Right atrium auricular region (tissue), 2 donors: ENCODE measurements at regions not wholly inside any gene's neighbourhood (a gene's known extent, or its start where the extent isn't known, plus 50 kb on each side); places are given as distances from the start of the nearest gene placed in this dataset.

Source experiments
- DNase-seq: peaks from one replicate; pipeline ENCODE4 v3.0.0-alpha.2; 2019; ENCODE audit warnings: low spot score
- H3K27ac ChIP-seq, 2 donors: fragments of 200-600 bp; sonication (generic); 1 replicate in 1 of 2; 2 replicates in 1 of 2; pipeline ENCODE4 v1.5.1; 2016 to 2019
- H3K27me3 ChIP-seq, 2 donors: fragments of 200-600 bp; sonication (generic); one replicate each; pipeline versions ENCODE4 v1.5.1 to v1.6.0; 2017 to 2019
- H3K36me3 ChIP-seq: fragments of 200-600 bp; sonication (generic); one replicate; pipeline ENCODE4 v1.5.1; 2016
- H3K4me1 ChIP-seq, 2 donors: fragments of 200-600 bp; sonication (generic); one replicate each; pipeline versions ENCODE4 v1.5.1 to v1.6.0; 2017 to 2019
- H3K4me3 ChIP-seq, 2 donors: fragments of 200-600 bp; sonication (generic); 1 replicate in 1 of 2; 2 replicates in 1 of 2; pipeline ENCODE4 v1.5.1; 2017 to 2019; ENCODE audit warnings: mild to moderate bottlenecking in 1 of 2, moderate library complexity in 1 of 2
- H3K9me3 ChIP-seq, 2 donors: fragments of 200-600 bp; sonication (generic); one replicate each; pipeline ENCODE4 v1.5.1; 2019
- TF ChIP-seq, protein P1 (sequence below), 2 donors: fragments of 200-600 bp; sonication (generic); IDR thresholded peaks; one replicate each; pipeline ENCODE4 v1.5.1; 2019; ENCODE audit warnings: antibody characterized with exemption in 2 of 2

DNA sequence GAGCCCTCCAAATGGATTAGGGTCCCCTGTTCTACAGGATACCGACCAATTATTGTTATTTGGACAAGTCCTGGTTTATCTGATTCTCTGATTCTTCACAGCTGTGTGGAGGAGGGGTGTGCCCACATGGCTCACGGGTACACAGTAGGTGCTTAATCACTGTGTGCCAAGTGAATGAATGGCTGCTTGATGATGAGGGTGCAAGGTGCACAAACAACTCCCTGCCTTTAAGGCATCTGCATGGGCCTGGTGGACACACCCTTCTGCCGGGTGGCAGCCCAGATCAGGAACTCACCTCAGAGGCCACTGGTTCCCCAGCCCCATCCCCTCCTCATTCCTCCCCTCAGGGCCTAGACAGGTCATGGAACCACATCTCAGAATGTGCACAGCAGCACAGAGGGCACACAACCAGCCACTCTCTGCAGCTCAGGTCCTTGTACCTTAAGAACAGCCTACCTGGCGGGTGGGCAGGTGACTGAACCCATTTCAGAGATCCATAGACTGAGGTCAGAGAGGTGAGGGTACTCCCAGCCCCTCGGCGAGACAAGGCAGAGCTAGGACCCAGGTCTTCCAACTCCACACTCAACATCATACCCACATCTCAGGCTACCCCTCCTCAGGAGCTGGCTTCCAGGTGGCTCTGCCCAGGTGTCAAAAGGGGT, 50.3 kb downstream of the SHANK2 start:
- Histone ChIP-seq H3K27ac (no peak overlapping the region), H3K36me3 (no peaks in the 10 kb centered on the region), H3K4me1 (no peaks in the 10 kb centered on the region), H3K9me3 (no peaks in the 10 kb centered on the region), H3K4me3 (no peak overlapping the region), H3K27me3 (no peaks in the 10 kb centered on the region)
- no peak for DNase-seq
- TF ChIP-seq, protein P1, sequence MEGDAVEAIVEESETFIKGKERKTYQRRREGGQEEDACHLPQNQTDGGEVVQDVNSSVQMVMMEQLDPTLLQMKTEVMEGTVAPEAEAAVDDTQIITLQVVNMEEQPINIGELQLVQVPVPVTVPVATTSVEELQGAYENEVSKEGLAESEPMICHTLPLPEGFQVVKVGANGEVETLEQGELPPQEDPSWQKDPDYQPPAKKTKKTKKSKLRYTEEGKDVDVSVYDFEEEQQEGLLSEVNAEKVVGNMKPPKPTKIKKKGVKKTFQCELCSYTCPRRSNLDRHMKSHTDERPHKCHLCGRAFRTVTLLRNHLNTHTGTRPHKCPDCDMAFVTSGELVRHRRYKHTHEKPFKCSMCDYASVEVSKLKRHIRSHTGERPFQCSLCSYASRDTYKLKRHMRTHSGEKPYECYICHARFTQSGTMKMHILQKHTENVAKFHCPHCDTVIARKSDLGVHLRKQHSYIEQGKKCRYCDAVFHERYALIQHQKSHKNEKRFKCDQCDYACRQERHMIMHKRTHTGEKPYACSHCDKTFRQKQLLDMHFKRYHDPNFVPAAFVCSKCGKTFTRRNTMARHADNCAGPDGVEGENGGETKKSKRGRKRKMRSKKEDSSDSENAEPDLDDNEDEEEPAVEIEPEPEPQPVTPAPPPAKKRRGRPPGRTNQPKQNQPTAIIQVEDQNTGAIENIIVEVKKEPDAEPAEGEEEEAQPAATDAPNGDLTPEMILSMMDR (IDR thresholded peaks at IDR 0.05) = no peak

DNA sequence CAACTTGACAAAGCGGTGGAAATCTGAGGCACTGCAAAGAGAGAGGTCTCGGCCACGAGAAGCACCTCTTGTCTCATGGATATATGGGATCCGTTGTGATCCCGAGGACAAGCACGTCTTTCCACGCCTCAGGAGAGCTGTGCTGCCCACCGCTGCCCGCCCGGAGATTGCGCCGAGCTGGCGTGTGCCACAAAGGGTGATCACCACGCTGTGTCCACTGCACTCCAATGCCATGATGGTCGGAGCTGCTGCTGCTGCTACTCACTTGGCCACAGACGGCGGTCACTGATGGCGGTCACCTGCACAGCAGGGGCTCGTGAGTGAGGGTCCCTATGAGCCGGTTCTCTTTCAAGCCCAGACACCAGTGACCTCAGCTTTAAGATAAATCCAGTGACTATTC, 51.1 kb downstream of the SHANK2 start:
- no peaks in the 10 kb centered on the region for H3K36me3 ChIP-seq
- H3K9me3 ChIP-seq = no peaks in the 10 kb centered on the region
- H3K27ac ChIP-seq = no peak overlapping the region
- H3K27me3 ChIP-seq = no peaks in the 10 kb centered on the region
- no peak overlapping the region for H3K4me3 ChIP-seq
- TF ChIP-seq, protein P1 (IDR thresholded peaks at IDR 0.05) = no peak
- DNase-seq = no peak
- no peaks in the 10 kb centered on the region for H3K4me1 ChIP-seq

DNA sequence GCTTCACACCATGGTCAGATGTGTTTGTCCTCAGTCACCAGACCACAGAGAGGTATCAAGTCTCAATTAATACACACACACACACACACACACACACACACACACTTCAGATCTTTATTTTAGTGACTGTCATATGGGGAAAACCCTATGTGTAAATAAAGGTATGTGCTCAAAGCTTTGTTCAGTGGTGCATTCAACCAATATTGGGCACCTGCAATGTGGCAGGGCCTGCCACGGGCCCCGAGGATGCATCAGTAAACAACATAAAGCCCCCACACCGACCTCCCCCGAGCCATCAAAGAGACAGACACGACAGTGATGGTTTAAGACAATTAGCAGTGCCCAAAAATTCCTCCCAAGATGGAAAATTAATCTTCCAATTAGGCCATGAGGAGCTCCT, 51.6 kb downstream of the SHANK2 start:
- H3K27ac ChIP-seq = no peak overlapping the region
- no peaks in the 10 kb centered on the region for H3K9me3 ChIP-seq
- H3K4me3 ChIP-seq = no peak overlapping the region
- TF ChIP-seq, protein P1 (IDR thresholded peaks at IDR 0.05) = no peak
- H3K36me3 ChIP-seq = no peaks in the 10 kb centered on the region
- DNase-seq = no peak
- no peaks in the 10 kb centered on the region for H3K4me1 ChIP-seq
- H3K27me3 ChIP-seq = no peaks in the 10 kb centered on the region

DNA sequence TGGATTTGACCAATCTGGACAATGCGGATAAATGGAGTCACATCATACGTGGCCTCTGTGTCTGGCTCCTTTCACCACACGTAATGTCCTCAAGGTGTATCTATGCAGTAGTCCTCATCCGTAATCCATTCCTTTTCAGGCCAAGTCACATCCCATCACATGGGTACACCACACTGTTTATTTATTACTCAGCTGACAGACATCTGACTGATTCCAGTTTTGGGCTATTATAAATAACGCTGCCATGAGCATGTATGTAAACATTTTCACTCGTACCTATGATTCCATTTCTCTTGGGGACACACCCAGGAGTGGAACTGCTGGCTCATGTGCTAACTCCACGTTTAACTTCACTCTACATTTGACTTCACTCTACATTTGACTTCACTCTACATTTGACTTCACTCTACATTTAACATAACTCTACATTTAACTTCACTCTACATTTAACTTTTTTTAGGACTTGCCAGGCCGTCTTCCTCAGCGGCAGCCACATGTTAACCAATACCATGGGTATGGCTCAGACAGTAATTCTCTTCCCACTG, 52.1 kb downstream of the SHANK2 start:
- DNase-seq = no peak
- no peak overlapping the region for H3K4me3 ChIP-seq
- TF ChIP-seq, protein P1 (IDR thresholded peaks at IDR 0.05) = no peak

DNA sequence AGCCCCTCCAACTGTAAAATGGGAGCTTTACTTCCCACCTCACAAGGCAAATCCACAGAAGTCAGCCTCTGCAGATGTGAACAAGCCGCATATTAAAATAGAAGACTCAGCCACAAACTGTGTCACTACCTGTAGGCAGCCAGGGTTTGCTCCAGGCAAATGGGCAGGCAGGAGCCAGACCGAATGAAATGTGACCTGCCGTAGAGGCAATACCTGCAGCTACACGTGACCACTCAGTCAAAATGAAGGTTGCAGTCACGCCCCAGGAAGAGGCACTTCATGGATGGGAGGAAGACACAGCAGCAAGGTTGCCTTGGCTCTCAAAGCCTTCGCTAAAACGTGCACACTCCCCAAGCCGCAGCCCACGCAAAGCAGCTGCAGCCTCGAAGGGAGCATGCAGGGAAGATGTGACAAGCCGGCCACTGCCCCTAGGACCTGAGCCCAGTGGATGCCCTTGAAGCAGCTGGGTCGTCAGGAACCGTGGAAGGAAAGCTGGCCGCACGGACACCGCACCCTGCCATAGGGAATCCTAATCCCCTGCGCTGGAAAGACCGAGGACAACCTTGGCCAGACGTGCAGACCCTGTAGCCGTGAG, 53.1 kb downstream of the SHANK2 start:
- TF ChIP-seq, protein P1 (IDR thresholded peaks at IDR 0.05) = no peak

More for the DNA sequence above, 52.1 kb downstream of the SHANK2 start:
- no peaks in the 10 kb centered on the region for H3K27me3 ChIP-seq
- no peak overlapping the region for H3K27ac ChIP-seq
- H3K4me1 ChIP-seq = no peaks in the 10 kb centered on the region
- no peaks in the 10 kb centered on the region for H3K9me3 ChIP-seq
- H3K36me3 ChIP-seq = no peaks in the 10 kb centered on the region

More for the DNA sequence above, 53.1 kb downstream of the SHANK2 start:
- Histone ChIP-seq H3K9me3 (no peaks in the 10 kb centered on the region), H3K4me1 (no peaks in the 10 kb centered on the region), H3K4me3 (no peak overlapping the region), H3K36me3 (no peaks in the 10 kb centered on the region), H3K27me3 (no peaks in the 10 kb centered on the region), H3K27ac (no peak overlapping the region)
- DNase-seq = no peak
